Ovary (tissue), 7 donors: ENCODE measurements at regions not wholly inside any gene's neighbourhood (a gene's known extent, or its start where the extent isn't known, plus 50 kb on each side); places are given as distances from the start of the nearest gene placed in this dataset.

Experiments
- DNase-seq, 5 donors: peaks; one replicate each; pipeline ENCODE4 v3.0.0-alpha.2; 2019 to 2020
- H3K27ac ChIP-seq, 2 donors: fragments of 200-600 bp; one replicate each; pipeline versions ENCODE4 v1.5.1 to v1.8.0; 2019 to 2022
- H3K27me3 ChIP-seq: fragments of 200-600 bp; one replicate; pipeline ENCODE4 v1.8.0; 2022
- H3K36me3 ChIP-seq: fragments of 200-600 bp; sonication (generic); one replicate; pipeline ENCODE4 v1.5.1; 2019
- H3K4me1 ChIP-seq: one replicate; pipeline ENCODE4 v1.8.1; 2013; ENCODE audit warnings: mild to moderate bottlenecking, moderate library complexity; ENCODE audit not compliant: insufficient read depth
- H3K4me3 ChIP-seq: fragments of 200-600 bp; sonication (generic); one replicate; pipeline ENCODE4 v1.5.1; 2017
- H3K9me3 ChIP-seq, 2 donors: fragments of 200-600 bp in 1 of 2; sonication (generic) in 1 of 2; one replicate each; pipeline versions ENCODE4 v1.5.1 to v1.8.1; 2013 to 2019; ENCODE audit warnings: mild to moderate bottlenecking in 1 of 2, moderate library complexity in 1 of 2
- CTCF ChIP-seq, 3 donors: fragments of 450-650 bp in 2 of 3; fragments of 200-600 bp in 1 of 3; IDR thresholded peaks; one replicate each; pipeline versions ENCODE4 v1.5.1 to v1.8.0; 2016 to 2022; ENCODE audit warnings: antibody characterized with exemption in 3 of 3, mild to moderate bottlenecking in 1 of 3
- EP300 ChIP-seq: sonication (generic); formaldehyde crosslinking; IDR thresholded peaks from one replicate; pipeline ENCODE4 v1.6.1; 2017; ENCODE audit warnings: antibody characterized with exemption
- POLR2A ChIP-seq: fragments of 450-650 bp; IDR thresholded peaks from one replicate; pipeline ENCODE4 v1.6.1; 2017; ENCODE audit warnings: antibody characterized with exemption, mild to moderate bottlenecking, moderate library complexity
- WGBS, 3 donors: extraction: QIAGEN DNeasy Blood & Tissue Kit in 1 of 3; methylation state at CpG; one replicate each; pipeline versions ENCODE4 v1.1.5 to v1.1.7; 2013 to 2017; 5-methylcytosine and 5-hydroxymethylcytosine counted together
- intact Hi-C, 4 donors: fragments of 100-400 bp; cut with DNase I; formaldehyde crosslinking; loops; one replicate each; pipeline versions ENCODE4 v1.11.0 to v1.15.1; 2022 to 2023
- donor health status: DM: no; HTN: no; CAD: no; lungs with moderate emphysema.
- donor health status: DM: no; HTN: no; CAD: no.
- donor health status: Bipolar disorder and iron deficiency.
- donor health status: DM: no; HTN: no; CAD: no.
- donor health status: DM: yes; HTN: yes; CAD: no.

DNA sequence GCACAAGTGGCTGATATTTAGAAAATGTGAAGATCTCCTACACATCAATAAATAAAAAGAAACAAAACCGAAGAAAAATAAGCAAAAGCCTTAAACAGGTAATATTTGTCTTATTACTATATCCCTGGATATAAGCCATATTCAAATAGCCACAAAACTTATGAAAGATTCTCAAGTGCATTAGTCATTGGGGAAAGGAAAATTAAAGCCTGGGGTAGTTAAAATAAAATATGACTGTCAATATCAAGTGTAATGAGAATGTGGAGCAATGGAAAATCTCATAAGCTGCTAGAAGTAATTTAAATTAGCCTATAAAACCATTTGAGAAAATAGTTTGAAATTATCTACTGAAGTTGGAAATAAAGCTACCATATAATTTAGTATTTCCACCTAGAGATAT, 399.9 kb downstream of the GASK1B start:
- WGBS, 3 donors: 32 to 75% (median 74%) methylated on average over 1 of the region's 1 CpG
- H3K9me3 ChIP-seq: no peaks in the 10 kb centered on the region
- intact Hi-C loops: no loop called here

DNA sequence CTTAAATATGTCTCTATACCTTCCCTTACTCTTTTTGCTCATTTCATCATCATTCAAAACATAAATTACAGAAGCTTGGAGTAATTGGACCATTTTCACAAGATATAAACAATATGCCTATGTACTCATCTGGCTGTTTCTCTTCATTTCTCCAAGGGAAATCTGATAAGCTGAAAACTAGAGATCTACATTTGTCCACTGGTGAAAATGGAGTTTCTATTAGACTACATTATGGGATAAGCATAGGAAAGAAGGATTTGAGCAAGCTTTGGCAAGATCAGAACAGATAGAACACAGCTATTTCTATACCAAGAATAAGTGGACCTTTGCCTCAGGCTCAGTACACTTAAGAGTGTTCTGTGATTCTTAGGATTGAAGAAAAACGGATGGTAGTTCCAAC, 404.4 kb downstream of the GASK1B start:
- H3K4me3 ChIP-seq: no peak overlapping the region
- no peak for TF ChIP-seq EP300
- no peak for TF ChIP-seq CTCF (IDR thresholded peaks at IDR 0.05)
- H3K27me3 ChIP-seq: no peaks in the 10 kb centered on the region
- H3K9me3 ChIP-seq: no peaks in the 10 kb centered on the region
- no peak for DNase-seq
- H3K36me3 ChIP-seq: no peaks in the 10 kb centered on the region
- intact Hi-C loops: no loop called here
- no peak overlapping the region for H3K27ac ChIP-seq
- 58 to 63% (median 59%) methylated on average over 1 of the region's 1 CpG for WGBS, 3 donors
- H3K4me1 ChIP-seq: no peaks in the 10 kb centered on the region

More for the DNA sequence above, 399.9 kb downstream of the GASK1B start:
- DNase-seq: no peak
- no peaks in the 10 kb centered on the region for H3K4me1 ChIP-seq
- no peaks in the 10 kb centered on the region for H3K27me3 ChIP-seq
- no peak overlapping the region for H3K4me3 ChIP-seq
- H3K36me3 ChIP-seq: no peaks in the 10 kb centered on the region
- TF ChIP-seq EP300: no peak
- no peak for TF ChIP-seq POLR2A
- TF ChIP-seq CTCF (IDR thresholded peaks at IDR 0.05): no peak
- H3K27ac ChIP-seq: no peak overlapping the region

DNA sequence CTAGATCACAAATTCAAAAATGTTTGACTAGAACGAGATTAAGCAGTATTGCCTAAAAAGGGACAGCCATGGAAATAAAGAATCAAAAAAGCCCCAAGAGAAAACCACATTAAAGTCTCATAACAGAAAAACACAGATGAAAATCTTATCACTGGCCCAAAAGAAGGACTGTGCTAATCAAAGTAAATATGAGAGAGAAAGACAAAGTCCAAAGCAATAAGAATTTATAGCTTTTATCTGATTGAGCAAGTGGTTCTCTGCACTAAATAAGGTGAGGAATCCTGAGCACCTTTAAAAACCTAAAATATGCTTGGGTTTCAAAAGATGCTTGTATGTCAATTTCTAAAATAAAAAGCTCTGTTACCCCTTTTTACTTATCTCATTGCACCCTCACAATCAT, 409.3 kb downstream of the GASK1B start:
- WGBS, 3 donors: 59 to 70% (median 67%) methylated on average over 1 of the region's 1 CpG
- H3K27me3 ChIP-seq: no peaks in the 10 kb centered on the region
- no peak overlapping the region for H3K27ac ChIP-seq
- no peaks in the 10 kb centered on the region for H3K4me1 ChIP-seq
- intact Hi-C loops: no loop called here
- no peaks in the 10 kb centered on the region for H3K36me3 ChIP-seq
- H3K4me3 ChIP-seq: no peak overlapping the region
- H3K9me3 ChIP-seq: no peaks in the 10 kb centered on the region
- no peak for DNase-seq
- TF ChIP-seq POLR2A: no peak
- TF ChIP-seq CTCF (IDR thresholded peaks at IDR 0.05): no peak
- TF ChIP-seq EP300: no peak

DNA sequence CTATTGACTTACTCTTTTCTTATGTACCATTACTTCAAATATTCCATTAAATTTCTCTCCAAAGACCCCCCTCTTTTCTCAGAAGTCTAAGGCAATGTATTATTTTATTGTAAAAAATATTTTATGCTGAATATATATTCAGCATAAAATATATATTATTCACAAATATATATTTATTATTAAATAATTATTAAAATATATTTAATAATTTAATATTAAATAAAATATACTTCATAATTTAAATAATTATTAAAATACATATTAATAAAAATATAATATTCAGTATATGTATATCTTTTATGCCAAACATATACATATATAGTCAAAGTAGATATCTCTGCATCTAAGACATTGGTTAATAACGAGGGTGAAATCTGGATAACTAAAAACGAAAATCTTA, 418.4 kb downstream of the GASK1B start:
- H3K4me3 ChIP-seq: no peak overlapping the region
- no peaks in the 10 kb centered on the region for H3K27me3 ChIP-seq
- H3K27ac ChIP-seq: no peak overlapping the region
- 83 to 86% (median 83%) methylated on average over 2 of the region's 2 CpGs for WGBS, 3 donors
- H3K36me3 ChIP-seq: no peaks in the 10 kb centered on the region
- H3K9me3 ChIP-seq: no peaks in the 10 kb centered on the region
- TF ChIP-seq POLR2A (no peak), EP300 (no peak), CTCF (IDR thresholded peaks at IDR 0.05) (no peak)
- no peaks in the 10 kb centered on the region for H3K4me1 ChIP-seq
- intact Hi-C loops: no loop called here
- DNase-seq: no peak

GRCh38 chr4:157751631-157752030, 421.2 kb downstream of the GASK1B start:
- Histone ChIP-seq H3K9me3 (no peaks in the 10 kb centered on the region), H3K27ac (no peak overlapping the region), H3K4me3 (no peak overlapping the region), H3K36me3 (no peaks in the 10 kb centered on the region), H3K4me1 (no peaks in the 10 kb centered on the region), H3K27me3 (no peaks in the 10 kb centered on the region)
- no peak for DNase-seq
- WGBS, 3 donors: 67 to 72% (median 69%) methylated on average over 2 of the region's 2 CpGs
- TF ChIP-seq CTCF (IDR thresholded peaks at IDR 0.05) (no peak), POLR2A (no peak), EP300 (no peak)
- intact Hi-C loops: no loop called here
